ENCODE measurements at regions not wholly inside any gene's neighbourhood (a gene's known extent, or its start where the extent isn't known, plus 50 kb on each side); places are given as distances from the start of the nearest gene placed in this dataset.
A peak's percentile ranks its signal among the peaks of the same experiment; 100 is the strongest.

DNA sequence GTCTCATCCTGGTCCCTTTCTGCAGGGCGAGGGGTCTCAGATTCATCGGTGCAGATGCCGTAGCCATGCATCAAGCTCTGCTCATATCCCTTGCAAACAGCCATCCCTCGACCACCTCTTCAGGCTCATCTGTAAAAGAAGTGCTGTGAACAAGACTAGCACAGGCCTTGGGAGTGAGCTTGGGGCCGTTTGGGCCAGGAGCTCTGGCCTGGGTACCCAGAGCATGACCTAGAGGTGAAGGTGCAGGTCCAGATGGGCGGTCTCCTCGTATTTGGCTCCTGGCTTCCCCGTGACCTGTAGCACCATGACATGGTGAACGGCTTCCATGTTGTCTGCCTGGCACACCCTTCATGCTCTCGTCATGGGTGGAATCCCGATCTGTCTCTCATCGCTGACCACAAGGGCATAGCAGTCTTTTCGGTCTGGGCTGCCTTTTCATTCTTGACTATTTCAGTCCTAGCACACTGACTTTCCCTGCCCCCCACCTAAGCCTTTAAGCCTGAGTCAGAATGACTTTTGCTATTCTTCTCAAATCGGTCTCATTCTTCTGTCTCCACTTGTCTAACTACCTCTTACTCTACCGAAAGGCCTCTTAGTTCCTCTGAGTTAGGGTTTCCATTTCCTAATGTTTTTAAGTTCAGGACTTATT lies 216.0 kb downstream of the FOXL1 start:
- TF ChIP-seq ZNF274 (IDR thresholded peaks at IDR 0.05; ENCODE audit: low read depth, low read length): no peak
- TF ChIP-seq YY1 (IDR thresholded peaks at IDR 0.05; ENCODE audit: insufficient read depth, insufficient read length): no peak
- no peak for TF ChIP-seq SUZ12 (IDR thresholded peaks at IDR 0.05; ENCODE audit: extremely low read depth, insufficient read depth, insufficient read length)
- no peak for DNase-seq (ENCODE audit: low read depth, low spot score)
- no peak overlapping the region for H3K9ac ChIP-seq (ENCODE audit: insufficient read length, low read depth)

DNA sequence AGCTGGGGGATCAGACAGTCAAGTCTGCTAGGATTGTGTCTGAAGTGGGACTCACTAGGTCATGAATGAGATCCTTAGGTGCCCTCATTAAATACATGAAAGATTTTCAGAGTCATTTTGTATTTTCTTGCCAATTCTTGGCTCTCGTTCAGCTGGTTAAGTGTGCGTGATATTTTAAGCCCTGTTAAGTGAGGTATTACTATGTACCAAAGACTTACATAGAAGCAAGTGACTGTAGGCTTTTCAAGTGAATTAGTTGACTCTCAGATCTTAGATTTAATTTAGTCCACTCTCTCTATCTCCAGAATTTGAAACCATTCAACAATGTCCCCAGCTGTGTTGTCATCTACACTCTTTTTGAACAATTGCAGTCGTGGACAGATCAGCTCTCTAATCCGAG lies 219.4 kb downstream of the FOXL1 start:
- no peak for TF ChIP-seq YY1 (IDR thresholded peaks at IDR 0.05; ENCODE audit: insufficient read depth, insufficient read length)
- no peak for TF ChIP-seq ZNF274 (IDR thresholded peaks at IDR 0.05; ENCODE audit: low read depth, low read length)
- no peak for TF ChIP-seq SUZ12 (IDR thresholded peaks at IDR 0.05; ENCODE audit: extremely low read depth, insufficient read depth, insufficient read length)
- Histone ChIP-seq H3K4me1 (ENCODE audit: insufficient read depth, insufficient read length) (no peaks in the 10 kb centered on the region), H3K36me3 (ENCODE audit: insufficient read depth, insufficient read length, low read length) (no peaks in the 10 kb centered on the region), H3K9ac (ENCODE audit: insufficient read length, low read depth) (no peak overlapping the region), H3K9me3 (ENCODE audit: insufficient read depth, low read length) (0 out of 2 replicates have a peak, but pooled peaks cover 6% of the 10 kb centered on the region), H3K27me3 (ENCODE audit: insufficient read depth, insufficient read length) (peaks cover 86% of the 10 kb centered on the region), H3K4me3 (ENCODE audit: insufficient read length, low read depth) (no peak overlapping the region)
- DNase-seq (ENCODE audit: low read depth, low spot score): no peak

More for the DNA sequence above, 216.0 kb downstream of the FOXL1 start:
- H3K4me3 ChIP-seq (ENCODE audit: insufficient read length, low read depth): no peak overlapping the region
- peaks cover 52% of the 10 kb centered on the region for H3K27me3 ChIP-seq (ENCODE audit: insufficient read depth, insufficient read length)
- 0 out of 2 replicates have a peak, but pooled peaks cover 2% of the 10 kb centered on the region for H3K9me3 ChIP-seq (ENCODE audit: insufficient read depth, low read length)
- H3K36me3 ChIP-seq (ENCODE audit: insufficient read depth, insufficient read length, low read length): no peaks in the 10 kb centered on the region
- H3K4me1 ChIP-seq (ENCODE audit: insufficient read depth, insufficient read length): peaks cover 2% of the 10 kb centered on the region

DNA sequence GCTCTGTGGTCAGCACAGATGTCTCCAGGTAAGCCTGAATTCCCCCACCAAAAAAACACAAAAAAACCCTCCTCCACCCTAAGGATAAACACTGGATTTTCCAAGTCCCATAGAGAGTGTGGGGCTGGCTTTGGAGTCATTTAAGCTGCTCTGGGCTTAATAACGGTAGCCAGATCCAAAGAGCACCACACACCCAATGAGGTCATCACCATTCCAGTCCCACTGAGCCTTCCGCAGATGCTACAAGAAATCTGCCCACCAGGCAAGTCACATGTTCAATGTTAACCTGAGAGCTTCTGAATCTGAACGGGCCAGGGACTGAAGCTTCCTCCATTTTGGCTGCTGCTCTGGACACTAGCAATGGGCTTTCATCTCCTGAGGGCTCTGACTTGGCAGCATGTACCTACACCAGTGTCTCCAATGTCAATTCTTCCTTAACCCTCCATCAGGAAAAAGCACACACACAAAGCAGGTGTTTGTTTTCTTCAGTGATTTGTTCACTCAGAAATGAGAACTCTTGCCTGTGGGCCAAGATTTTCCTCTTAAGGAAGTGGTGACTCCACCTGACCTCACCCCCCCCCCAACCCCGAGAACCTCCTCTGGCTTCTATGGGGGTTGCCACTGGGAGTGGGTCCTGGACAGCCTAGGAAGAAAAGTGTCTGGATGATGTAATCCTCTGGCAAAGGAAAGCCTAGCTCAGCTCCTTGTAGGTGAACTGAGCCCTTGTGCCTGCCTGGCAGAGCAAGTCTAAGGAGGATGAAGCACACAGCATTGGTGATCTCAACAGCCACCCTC lies 220.1 kb downstream of the FOXL1 start:
- no peak overlapping the region for H3K4me3 ChIP-seq (ENCODE audit: insufficient read length, low read depth)
- 0 out of 2 replicates have a peak, but pooled peaks cover 6% of the 10 kb centered on the region for H3K9me3 ChIP-seq (ENCODE audit: insufficient read depth, low read length)
- no peak overlapping the region for H3K9ac ChIP-seq (ENCODE audit: insufficient read length, low read depth)
- TF ChIP-seq YY1 (IDR thresholded peaks at IDR 0.05; ENCODE audit: insufficient read depth, insufficient read length) (no peak), SUZ12 (IDR thresholded peaks at IDR 0.05; ENCODE audit: extremely low read depth, insufficient read depth, insufficient read length) (no peak), ZNF274 (IDR thresholded peaks at IDR 0.05; ENCODE audit: low read depth, low read length) (no peak)
- DNase-seq (ENCODE audit: low read depth, low spot score): no peak
- H3K36me3 ChIP-seq (ENCODE audit: insufficient read depth, insufficient read length, low read length): no peaks in the 10 kb centered on the region
- H3K4me1 ChIP-seq (ENCODE audit: insufficient read depth, insufficient read length): no peaks in the 10 kb centered on the region
- peaks cover 88% of the 10 kb centered on the region for H3K27me3 ChIP-seq (ENCODE audit: insufficient read depth, insufficient read length)

DNA sequence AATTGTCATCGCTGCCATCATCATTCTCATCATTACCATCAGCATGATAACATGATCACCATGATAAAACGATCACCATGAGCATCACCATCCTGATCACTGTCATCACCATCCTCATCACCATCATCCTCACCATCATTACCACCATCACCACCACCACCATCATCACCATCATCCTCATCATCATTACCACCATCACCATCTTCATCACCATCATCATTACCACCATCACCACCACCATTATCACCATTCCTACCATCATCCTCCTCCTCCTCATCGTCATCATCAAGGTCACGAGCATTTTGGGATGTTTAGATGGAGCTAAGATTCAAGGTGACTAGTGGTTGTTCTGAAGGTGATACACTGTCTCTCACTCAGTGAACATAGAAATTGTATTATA lies 221.0 kb downstream of the FOXL1 start:
- Histone ChIP-seq H3K27me3 (ENCODE audit: insufficient read depth, insufficient read length) (peaks cover 88% of the 10 kb centered on the region), H3K4me3 (ENCODE audit: insufficient read length, low read depth) (no peak overlapping the region), H3K9ac (ENCODE audit: insufficient read length, low read depth) (no peak overlapping the region), H3K36me3 (ENCODE audit: insufficient read depth, insufficient read length, low read length) (no peaks in the 10 kb centered on the region), H3K9me3 (ENCODE audit: insufficient read depth, low read length) (0 out of 2 replicates have a peak, but pooled peaks cover 6% of the 10 kb centered on the region), H3K4me1 (ENCODE audit: insufficient read depth, insufficient read length) (no peaks in the 10 kb centered on the region)
- TF ChIP-seq ZNF274 (IDR thresholded peaks at IDR 0.05; ENCODE audit: low read depth, low read length): no peak
- TF ChIP-seq YY1 (IDR thresholded peaks at IDR 0.05; ENCODE audit: insufficient read depth, insufficient read length): no peak
- TF ChIP-seq SUZ12 (IDR thresholded peaks at IDR 0.05; ENCODE audit: extremely low read depth, insufficient read depth, insufficient read length): no peak
- DNase-seq (ENCODE audit: low read depth, low spot score): no peak

DNA sequence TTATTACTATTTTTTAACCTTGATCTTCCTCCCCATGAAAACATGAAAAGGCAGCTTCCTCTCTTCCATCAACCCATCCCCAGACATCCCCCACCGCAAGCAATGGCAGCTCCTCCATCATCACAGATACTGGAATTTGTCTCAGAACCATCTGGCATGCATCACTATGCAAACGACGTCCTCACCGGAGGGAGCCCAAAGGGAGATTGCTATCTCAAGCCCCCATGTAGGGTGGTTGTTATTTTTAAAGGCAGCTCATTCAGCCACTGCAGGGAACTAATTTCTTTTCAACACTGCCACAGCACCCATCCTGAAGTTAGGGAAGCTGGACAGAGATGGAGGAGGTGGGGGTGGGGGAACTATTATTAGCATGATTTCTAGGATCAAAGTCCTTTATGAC lies 222.5 kb downstream of the FOXL1 start:
- Histone ChIP-seq H3K27me3 (ENCODE audit: insufficient read depth, insufficient read length) (peaks cover 95% of the 10 kb centered on the region), H3K4me3 (ENCODE audit: insufficient read length, low read depth) (no peak overlapping the region), H3K9ac (ENCODE audit: insufficient read length, low read depth) (no peak overlapping the region), H3K36me3 (ENCODE audit: insufficient read depth, insufficient read length, low read length) (no peaks in the 10 kb centered on the region), H3K9me3 (ENCODE audit: insufficient read depth, low read length) (peaks cover 9% of the 10 kb centered on the region; the same call in 1 of the 2 replicates), H3K4me1 (ENCODE audit: insufficient read depth, insufficient read length) (no peaks in the 10 kb centered on the region)
- TF ChIP-seq YY1 (IDR thresholded peaks at IDR 0.05; ENCODE audit: insufficient read depth, insufficient read length) (no peak), SUZ12 (IDR thresholded peaks at IDR 0.05; ENCODE audit: extremely low read depth, insufficient read depth, insufficient read length) (no peak), ZNF274 (IDR thresholded peaks at IDR 0.05; ENCODE audit: low read depth, low read length) (no peak)
- DNase-seq (ENCODE audit: low read depth, low spot score): peak; percentile 66

DNA sequence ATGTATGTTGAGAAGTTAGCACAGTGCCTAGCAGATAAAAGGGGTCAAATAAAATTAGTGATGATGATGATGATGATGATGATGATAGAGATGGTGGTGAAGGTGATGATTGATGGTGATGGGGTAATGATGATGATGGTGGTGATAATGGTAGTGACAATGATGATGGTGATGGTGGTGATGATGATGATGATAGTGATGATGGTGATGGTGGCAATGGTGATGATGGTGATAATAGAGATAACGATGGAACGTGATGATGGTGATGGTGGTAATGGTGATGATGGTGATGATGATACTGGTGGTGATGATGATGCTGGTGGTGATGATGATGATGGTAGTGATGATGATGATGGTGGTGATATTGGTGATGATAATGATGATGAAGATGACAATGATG lies 223.7 kb downstream of the FOXL1 start:
- H3K27me3 ChIP-seq (ENCODE audit: insufficient read depth, insufficient read length): peaks cover 97% of the 10 kb centered on the region
- no peak for DNase-seq (ENCODE audit: low read depth, low spot score)
- no peak overlapping the region for H3K4me3 ChIP-seq (ENCODE audit: insufficient read length, low read depth)
- peaks cover 13% of the 10 kb centered on the region; the same call in 1 of the 2 replicates for H3K9me3 ChIP-seq (ENCODE audit: insufficient read depth, low read length)
- no peak for TF ChIP-seq YY1 (IDR thresholded peaks at IDR 0.05; ENCODE audit: insufficient read depth, insufficient read length)
- TF ChIP-seq SUZ12 (IDR thresholded peaks at IDR 0.05; ENCODE audit: extremely low read depth, insufficient read depth, insufficient read length): no peak
- TF ChIP-seq ZNF274 (IDR thresholded peaks at IDR 0.05; ENCODE audit: low read depth, low read length): no peak
- no peak overlapping the region for H3K9ac ChIP-seq (ENCODE audit: insufficient read length, low read depth)
- no peaks in the 10 kb centered on the region for H3K36me3 ChIP-seq (ENCODE audit: insufficient read depth, insufficient read length, low read length)
- peaks cover 2% of the 10 kb centered on the region for H3K4me1 ChIP-seq (ENCODE audit: insufficient read depth, insufficient read length)

DNA sequence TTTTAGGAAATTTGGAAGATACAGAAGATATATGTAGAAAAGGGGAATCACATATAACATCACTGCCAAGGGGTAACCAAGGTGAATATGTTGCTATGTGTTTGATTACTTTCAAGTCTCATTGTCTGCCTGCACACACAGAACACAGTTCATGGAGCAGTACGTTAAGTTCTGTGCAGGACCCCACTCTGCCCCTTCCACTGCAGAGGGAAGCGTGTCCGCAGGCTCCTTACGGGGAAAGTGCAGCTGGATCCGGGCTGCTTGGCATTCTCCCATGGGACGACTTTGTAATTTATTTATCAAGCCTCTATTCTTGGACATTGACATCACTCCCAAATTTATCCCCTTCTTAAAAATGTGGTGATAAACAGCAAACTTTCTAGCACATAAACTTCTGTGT lies 226.8 kb downstream of the FOXL1 start:
- Histone ChIP-seq H3K4me1 (ENCODE audit: insufficient read depth, insufficient read length) (peaks cover 12% of the 10 kb centered on the region), H3K9me3 (ENCODE audit: insufficient read depth, low read length) (peaks cover 7% of the 10 kb centered on the region; the same call in 1 of the 2 replicates), H3K36me3 (ENCODE audit: insufficient read depth, insufficient read length, low read length) (no peaks in the 10 kb centered on the region), H3K9ac (ENCODE audit: insufficient read length, low read depth) (no peak overlapping the region), H3K27me3 (ENCODE audit: insufficient read depth, insufficient read length) (peaks cover 96% of the 10 kb centered on the region), H3K4me3 (ENCODE audit: insufficient read length, low read depth) (no peak overlapping the region)
- no peak for TF ChIP-seq ZNF274 (IDR thresholded peaks at IDR 0.05; ENCODE audit: low read depth, low read length)
- no peak for TF ChIP-seq SUZ12 (IDR thresholded peaks at IDR 0.05; ENCODE audit: extremely low read depth, insufficient read depth, insufficient read length)
- no peak for TF ChIP-seq YY1 (IDR thresholded peaks at IDR 0.05; ENCODE audit: insufficient read depth, insufficient read length)
- no peak for DNase-seq (ENCODE audit: low read depth, low spot score)
